ENCODE measurements at regions not wholly inside any gene's neighbourhood (a gene's known extent, or its start where the extent isn't known, plus 50 kb on each side); places are given as distances from the start of the nearest gene placed in this dataset.

- Histone ChIP-seq H3K36me3 (ENCODE audit: control insufficient read depth in 2 of 2, extremely low read depth in 1 of 2, insufficient read depth in 2 of 2, low read length in 2 of 2) (no peaks in the 10 kb centered on the region), H3K4me2 (ENCODE audit: insufficient read depth, low read length) (no peak overlapping the region), H3K9me3 (replicated peaks; ENCODE audit: control insufficient read depth, insufficient read depth, low read length) (no peaks in the 10 kb centered on the region), H3K4me3 (replicated peaks in 1 of 3; ENCODE audit: insufficient read depth in 1 of 3, low read depth in 1 of 3, low read length in 3 of 3) (no peak overlapping the region), H3K79me2 (ENCODE audit: control insufficient read depth, insufficient read depth, low read length) (no peaks in the 10 kb centered on the region), H3K9ac (replicated peaks; ENCODE audit: extremely low read depth, insufficient read depth, low read length) (no peak overlapping the region), H3K27ac (ENCODE audit: insufficient read depth, low read depth, low read length) (no peak overlapping the region), H3K4me1 (ENCODE audit: control insufficient read depth, extremely low read depth, insufficient read depth, low read length) (no peaks in the 10 kb centered on the region), H3K27me3 (ENCODE audit: control insufficient read depth in 2 of 2, insufficient read depth in 2 of 2, low read length in 2 of 2) (no peaks in the 10 kb centered on the region), H3K9me1 (replicated peaks; ENCODE audit: control insufficient read depth, extremely low read depth, insufficient read depth, low read length) (no peaks in the 10 kb centered on the region), H4K20me1 (replicated peaks; ENCODE audit: control insufficient read depth, extremely low read depth, insufficient read depth, low read length) (no peaks in the 10 kb centered on the region), H2AFZ (ENCODE audit: low read depth, low read length) (no peak overlapping the region)
- DNase-seq (ENCODE audit: low read depth, low spot score) (no peak), FAIRE-seq (no peak)
- TF ChIP-seq JUN (IDR thresholded peaks at IDR 0.05; ENCODE audit: borderline replicate concordance, insufficient read depth, insufficient read length, low read depth) (no peak), FOS (IDR thresholded peaks at IDR 0.05; ENCODE audit: borderline replicate concordance, insufficient read depth, low read length) (no peak), MYC (IDR thresholded peaks at IDR 0.05; ENCODE audit: low read depth, low read length) (no peak), CTCF (IDR thresholded peaks at IDR 0.05; ENCODE audit: extremely low read depth in 1 of 2, insufficient read depth in 1 of 2, low read depth in 1 of 2, low read length in 2 of 2) (no peak), POLR2A (IDR thresholded peaks at IDR 0.05; ENCODE audit: low read depth, low read length) (no peak), GATA2 (IDR thresholded peaks at IDR 0.05; ENCODE audit: insufficient read depth, insufficient read length, low read depth, low read length) (no peak), EZH2 (IDR thresholded peaks at IDR 0.05; ENCODE audit: borderline replicate concordance, low read depth, low read length, severe bottlenecking) (no peak), POLR2AphosphoS5 (IDR thresholded peaks at IDR 0.05; ENCODE audit: insufficient read depth, low read depth, low read length) (no peak), MAX (IDR thresholded peaks at IDR 0.05; ENCODE audit: insufficient read depth, insufficient read length) (no peak)
- intact Hi-C loops (cut with micrococcal nuclease) (no loop called here), dilution Hi-C loops (cut with MboI; ENCODE audit: extremely low pct_ligation_motif_present, low sequenced_read_pairs) (no loop called here)
- CTCF ChIA-PET = no interaction called here
- BruUV-seq (replicated peaks) = no TSS peak
- POLR2A ChIA-PET = no interaction called here
These were observed 147.8 kb downstream of the FBLN2 start for GRCh38 chr3:13696699-13697098.

Data from endothelial cell of umbilical vein (primary cell).